GM19438 (cell line): ENCODE measurements at regions not wholly inside any gene's neighbourhood (a gene's known extent, or its start where the extent isn't known, plus 50 kb on each side); places are given as distances from the start of the nearest gene placed in this dataset.

Source experiments
- ATAC-seq: cut with Tn5 transposase; IDR thresholded peaks from one replicate; pipeline ENCODE4 v1.9.1; 2021; ENCODE audit warnings: low read depth; ENCODE audit not compliant: unreplicated experiment

DNA sequence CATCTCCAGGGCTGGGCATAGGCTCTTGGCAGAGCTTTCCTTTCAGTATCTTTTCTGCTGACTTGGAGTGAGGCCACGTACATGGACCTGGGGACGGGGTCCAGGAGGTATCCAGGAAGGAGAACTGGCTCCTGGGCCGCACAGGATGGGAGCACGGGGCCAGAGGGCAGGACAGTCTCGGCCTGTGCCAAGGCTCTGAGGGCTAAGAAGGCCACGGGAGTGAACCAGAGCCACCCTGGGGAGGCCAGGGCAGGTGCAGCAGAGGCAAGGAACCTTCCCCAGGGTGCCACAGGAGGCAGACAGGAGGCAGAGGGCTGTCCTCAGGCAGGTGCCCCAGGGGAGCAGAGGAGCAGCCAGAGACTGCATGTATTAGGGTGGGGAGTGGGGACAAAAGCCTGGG, 50.3 kb downstream of the PLXNA1 start:
- no peak for ATAC-seq

DNA sequence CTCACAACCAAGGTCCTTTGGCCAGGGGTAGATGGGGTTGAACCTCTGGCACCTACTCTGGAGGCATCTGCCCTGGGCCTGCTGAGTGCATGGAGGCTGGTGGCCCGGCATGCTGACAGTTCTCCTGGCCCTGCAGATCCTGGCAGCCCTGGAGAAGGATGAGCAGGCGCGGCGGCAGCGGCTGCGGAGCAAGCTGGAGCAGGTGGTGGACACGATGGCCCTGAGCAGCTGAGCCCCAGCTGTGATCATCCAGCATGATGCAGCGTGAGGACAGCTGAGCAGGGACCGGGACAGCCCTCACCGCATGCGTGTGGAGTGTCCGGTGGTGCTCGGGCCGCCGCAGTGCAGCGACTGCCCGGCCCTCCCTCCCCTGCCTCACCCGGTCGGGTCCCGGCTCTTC, 50.9 kb downstream of the PLXNA1 start:
- no peak for ATAC-seq

DNA sequence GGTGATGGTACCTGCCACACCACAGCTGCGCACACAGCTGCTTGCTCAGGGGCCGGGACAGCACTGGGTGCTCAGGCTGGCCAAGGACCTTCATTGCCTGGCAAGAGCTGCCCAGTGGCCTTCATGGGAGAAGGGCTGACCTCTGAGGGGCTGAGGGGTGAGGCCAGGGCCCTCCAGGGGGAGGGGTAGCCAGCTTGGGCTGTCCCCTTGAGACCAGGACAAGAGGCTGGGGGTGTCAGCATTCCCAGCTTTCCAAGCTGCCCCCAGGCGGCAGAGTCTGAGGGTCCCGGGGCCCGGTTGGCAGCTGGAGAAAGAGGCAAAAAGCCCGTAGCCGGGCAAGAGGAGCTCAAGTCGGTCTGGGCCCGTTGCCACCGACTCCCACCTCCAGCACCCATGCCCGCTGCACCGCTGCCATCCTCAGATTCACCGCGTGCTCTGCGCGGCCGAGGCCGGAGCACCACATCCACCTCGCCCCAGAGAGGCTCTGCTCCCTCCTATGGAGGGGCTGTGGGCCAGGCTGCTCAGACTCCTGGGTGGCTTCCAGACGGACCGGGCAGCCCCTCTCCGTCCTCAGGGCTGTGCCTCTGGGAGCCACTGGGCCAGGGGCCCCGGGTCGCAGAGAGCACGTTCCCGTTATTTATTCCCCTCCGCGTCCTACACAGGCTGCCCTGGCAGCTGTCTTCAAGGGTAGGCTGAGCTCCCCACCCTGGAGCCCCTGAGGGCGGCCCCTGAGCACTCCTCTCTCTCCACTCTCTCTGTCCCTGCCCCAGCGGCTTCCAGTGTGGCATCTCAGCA, 51.5 kb downstream of the PLXNA1 start:
- no peak for ATAC-seq

DNA sequence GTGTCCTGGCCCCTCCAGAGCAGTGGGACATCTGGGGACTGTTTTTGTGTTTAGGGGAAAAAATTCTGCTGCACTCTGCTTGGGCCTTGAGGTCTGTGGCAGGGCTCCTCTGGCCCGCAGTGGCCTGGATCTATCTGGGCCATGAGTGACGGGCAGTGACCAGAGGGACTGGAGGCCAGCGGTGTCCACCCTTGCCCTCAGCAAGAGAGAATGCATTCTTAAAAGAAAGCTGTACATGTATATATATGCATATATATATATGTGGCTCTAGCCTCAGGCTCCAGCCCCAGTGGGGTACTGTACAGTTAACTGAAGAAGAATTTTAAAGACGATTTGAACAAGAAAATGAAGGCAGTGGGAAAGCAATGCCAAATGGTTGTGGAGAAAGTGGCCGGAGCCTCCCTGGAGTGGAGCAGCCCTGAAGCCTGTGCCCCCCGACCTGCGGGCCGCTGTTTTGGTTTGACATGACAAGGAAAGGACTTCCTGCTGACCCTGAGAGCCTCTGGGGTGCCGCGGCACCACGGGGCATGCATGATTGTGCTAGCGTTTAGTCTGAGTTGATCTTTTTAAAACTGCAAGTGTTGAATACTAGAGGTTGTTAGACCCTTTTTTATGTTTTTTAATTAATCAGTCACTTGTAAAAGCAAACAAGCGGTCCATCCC, 52.2 kb downstream of the PLXNA1 start:
- no peak for ATAC-seq

DNA sequence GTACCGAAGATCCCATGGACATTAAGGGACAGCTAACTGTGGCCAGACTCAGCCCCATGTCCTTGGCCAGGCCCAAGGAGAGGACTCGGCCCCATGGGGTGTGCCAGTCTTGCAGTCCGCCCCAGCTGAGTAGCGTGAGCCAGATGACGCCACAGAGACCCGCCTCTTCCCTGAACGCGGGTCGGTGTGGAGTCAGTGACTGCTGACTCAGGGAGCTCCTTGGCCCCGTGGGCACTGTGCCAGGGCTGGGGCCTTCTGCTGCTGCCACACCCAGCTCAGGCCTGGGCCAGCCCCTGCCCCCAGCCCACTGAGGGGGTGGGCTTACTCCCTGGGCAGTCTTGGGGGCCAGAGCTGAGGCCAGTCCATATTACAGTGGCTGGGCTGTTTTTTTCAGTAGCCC, 52.8 kb downstream of the PLXNA1 start:
- ATAC-seq = no peak

DNA sequence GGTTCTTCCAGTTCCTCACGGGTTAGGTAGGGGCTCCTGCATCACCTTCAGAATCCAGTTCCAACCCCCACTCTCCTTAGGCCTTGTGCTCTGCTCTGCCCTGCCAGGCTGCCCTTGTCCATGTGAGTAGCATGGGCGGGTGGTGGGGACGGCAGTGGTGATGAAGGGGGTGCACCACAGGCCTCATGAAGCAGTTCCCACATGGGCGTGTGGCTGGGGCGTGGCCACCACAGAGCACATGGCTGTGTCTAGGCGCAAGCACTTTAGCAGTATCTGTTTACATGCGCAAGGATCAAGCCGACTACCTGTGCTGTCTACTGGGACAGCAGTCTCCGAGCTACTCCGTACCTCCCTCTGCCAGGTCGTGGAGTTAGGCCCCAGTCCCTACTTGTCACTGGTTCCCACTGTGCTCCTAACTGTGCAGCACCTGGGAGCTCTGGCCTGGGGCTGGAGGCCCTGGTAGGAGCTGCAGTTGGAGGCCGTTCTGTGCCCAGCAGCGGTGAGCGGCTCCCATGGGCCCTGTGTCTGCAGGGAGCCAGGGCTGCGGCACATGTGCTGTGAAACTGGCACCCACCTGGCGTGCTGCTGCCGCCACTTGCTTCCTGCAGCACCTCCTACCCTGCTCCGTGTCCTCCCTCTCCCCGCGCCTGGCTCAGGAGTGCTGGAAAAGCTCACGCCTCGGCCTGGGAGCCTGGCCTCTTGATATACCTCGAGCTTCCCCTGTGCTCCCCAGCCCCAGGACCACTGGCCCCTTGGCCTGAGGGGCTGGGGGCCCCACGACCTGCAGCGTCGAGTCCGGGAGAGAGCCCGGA, 53.5 kb downstream of the PLXNA1 start:
- no peak for ATAC-seq

DNA sequence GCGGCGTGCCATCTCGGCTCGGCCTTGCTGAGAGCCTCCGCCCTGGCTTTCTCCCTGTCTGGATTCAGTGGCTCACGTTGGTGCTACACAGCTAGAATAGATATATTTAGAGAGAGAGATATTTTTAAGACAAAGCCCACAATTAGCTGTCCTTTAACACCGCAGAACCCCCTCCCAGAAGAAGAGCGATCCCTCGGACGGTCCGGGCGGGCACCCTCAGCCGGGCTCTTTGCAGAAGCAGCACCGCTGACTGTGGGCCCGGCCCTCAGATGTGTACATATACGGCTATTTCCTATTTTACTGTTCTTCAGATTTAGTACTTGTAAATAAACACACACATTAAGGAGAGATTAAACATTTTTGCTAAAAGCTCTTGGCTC, 54.1 kb downstream of the PLXNA1 start:
- ATAC-seq = no peak

DNA sequence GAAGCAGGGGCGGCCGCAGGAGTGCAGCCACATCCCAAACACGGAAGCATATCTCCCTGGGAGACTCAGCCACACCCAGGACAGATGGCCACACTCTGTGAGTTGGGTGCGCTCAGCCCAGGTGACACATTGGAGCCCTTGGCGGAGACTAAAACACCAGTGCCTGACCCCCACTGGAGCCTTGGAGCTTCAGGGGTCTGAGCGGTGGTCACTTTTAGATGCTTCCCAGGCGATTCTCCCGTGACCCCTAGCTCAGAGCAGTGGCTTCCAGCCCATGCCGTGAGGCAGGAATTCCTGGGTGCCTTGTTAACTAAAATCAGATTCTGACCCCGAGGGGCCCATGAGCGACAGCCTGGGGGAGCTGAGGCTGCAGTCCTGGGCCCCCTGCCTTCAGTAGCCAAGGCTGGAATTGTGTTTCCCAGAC, 54.5 kb downstream of the PLXNA1 start:
- ATAC-seq = no peak

DNA sequence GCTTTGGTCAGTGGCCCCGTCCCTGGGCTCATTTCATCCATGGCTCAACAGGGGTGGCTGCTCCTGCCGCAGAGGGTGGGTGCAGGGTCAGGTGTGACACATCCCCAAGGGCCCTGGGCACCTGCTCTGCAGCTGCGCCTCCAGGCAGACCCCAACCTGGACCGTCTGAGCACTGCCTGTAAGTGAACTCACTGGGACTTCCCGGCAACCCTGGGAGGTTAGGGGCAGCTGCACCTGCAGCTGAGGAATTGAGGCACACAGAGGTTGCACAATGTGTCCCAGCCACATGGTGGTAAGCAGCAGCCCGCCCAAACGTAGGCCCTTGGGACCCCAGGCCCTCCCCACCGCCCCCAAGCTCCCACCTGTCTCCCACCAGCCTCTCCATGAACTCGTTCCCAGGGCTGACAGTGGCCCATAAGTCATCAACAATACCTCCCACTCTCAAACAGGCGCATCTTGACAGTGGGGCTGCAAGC, 55.1 kb downstream of the PLXNA1 start:
- ATAC-seq = no peak

DNA sequence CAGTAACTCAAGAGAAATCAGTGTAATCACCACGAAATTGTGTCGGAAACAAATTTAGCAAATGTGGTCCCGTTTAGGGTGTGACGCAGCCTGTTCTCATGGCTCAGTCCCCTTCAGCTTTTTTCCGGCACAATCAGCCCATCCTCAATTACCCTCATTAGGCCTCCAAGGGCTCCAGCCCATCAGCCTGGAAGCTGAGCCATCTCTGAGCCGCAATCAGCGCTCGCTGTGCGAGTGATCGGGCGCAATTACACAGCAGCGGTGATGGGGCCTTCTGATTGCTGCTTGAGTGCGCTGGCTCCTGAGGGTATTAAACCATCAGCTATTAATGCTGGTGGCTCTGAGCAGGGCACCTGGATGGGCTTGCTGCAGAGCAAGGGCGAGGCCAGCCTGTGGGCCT, 55.6 kb downstream of the PLXNA1 start:
- no peak for ATAC-seq

DNA sequence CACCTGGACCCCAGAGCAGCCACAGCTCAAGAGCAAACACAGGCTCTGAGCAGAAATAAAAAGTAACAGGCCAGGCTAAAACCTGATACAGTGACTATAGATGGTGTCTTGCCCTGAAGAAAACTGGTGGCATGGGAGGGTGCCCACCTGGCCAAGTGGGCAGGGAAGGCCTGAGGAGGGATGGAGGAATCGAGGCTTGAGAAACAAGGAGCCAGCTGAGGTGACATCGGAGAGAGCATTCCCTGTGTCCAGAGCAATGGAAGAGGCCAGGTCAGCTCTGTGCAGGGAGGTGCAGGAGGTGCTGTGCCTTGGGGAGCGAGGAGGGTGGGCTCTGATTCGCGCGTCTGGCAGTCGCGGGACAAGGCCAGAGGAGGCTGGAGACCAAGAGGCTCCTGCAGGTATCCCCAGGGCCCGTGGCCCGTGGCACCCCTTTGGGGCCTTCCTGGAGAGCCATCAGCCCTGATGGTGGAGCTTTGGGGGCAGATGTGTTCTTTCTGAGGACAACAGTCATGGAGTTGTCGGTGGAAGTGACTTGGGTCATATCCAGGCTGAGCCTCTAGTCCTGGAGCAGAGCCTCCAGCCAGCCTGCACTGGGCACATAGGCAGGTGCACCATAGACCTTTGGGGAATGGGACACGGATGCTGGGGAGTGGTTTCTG, 56.1 kb downstream of the PLXNA1 start:
- no peak for ATAC-seq

DNA sequence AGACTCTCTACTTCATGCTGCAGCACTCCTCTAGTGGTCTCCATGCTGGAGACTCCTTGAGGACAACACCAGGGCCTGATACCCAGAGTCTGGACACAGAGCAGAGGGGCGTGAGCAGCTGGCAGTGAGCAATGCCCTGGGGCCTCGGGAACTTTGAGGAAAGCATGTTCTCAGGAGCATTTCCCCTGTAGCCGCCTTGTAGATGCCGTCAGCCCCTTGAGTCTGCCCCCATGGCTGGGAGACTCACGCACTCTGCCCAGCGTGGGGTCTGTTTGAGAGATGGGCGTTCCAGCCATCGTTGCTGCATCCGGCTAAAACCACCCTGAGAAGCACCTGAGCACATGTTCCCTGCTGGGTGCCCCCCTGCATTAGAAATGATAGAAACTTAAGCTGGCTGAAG, 56.8 kb downstream of the PLXNA1 start:
- no peak for ATAC-seq

DNA sequence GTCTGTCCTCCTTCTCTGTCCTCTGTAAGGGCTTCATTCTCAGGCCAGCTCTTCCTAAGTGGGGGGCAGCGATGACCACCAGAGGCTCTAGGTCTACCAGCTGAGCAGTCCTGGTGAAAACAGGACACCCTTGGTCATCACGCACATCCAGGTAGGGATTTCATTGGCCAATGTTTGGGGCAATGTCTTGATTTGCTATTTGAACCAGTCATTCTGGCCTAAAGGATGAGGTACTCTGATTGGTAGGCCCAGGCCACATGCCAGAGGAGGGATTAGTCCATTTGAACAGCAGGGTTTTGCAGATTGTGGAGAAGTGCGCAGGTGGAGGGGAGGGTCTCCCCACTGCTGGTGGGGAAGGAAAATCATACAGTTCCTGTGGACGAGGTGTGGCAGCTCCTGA, 57.3 kb downstream of the PLXNA1 start:
- no peak for ATAC-seq

DNA sequence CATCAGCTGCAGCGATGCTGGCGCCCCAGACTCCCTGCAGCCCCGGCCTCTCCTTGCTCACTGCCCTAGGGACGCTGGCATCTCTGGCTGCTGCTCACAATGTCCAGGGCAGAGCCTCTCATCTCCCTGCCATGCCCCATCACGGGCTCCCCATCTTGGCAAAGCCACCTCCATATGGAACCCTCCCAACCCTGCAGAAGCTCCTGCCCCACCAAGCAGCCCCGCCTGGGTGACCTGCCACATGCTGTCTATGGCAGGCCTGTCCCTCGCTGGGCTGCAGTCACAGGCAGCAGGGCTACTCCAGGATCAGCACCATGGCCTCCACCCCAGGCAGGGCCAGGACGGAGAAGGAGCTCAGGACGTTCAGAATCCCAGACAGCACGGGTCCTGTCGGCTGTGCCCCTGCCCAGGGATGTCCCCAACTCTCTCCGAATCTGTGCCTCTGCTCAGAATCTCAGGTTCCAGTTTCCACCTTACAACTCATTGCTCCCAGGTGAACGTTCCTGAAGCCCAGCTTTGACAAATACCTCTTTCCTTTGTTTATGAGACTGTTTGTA, 58.4 kb downstream of the PLXNA1 start:
- ATAC-seq = no peak

DNA sequence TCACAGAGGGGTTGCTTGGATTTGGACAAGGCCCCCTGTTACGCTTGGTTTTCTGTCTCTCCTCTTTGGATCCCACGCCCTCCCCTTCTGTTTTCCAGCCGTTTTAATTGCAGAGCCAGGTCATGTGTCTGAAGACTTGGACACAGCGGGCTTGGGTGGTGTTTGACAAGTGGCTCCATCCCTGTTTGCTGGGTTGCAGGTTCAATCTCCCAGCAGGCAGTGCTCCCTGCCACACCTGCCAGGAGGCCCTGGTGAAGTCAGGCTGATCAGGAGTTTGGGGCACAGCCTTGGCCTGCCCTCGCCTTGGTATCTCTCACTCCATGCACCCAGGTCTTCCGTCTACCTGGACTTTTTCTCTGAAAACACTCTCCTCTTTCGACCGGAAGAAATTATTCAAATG, 59.0 kb downstream of the PLXNA1 start:
- no peak for ATAC-seq

DNA sequence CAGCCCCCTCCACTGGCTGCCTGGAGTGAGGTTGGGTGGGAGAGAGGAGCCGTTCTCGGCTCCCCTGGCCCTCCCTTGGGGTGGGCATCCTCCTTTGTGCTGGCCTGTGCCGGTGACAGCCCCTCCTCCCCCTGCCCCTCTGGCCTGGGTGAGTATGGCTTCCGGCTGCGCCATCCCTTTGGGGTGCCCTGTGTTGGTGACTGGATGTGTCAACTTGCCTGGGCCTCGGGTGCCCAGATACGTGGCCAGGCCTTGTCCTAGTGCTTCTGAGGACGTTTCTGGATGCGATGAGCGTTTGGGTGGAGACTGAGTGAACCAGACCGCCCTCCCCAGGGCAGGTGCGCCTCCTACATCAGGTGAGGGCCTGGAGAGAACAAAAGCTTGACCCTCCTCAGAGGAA, 59.7 kb downstream of the PLXNA1 start:
- no peak for ATAC-seq

DNA sequence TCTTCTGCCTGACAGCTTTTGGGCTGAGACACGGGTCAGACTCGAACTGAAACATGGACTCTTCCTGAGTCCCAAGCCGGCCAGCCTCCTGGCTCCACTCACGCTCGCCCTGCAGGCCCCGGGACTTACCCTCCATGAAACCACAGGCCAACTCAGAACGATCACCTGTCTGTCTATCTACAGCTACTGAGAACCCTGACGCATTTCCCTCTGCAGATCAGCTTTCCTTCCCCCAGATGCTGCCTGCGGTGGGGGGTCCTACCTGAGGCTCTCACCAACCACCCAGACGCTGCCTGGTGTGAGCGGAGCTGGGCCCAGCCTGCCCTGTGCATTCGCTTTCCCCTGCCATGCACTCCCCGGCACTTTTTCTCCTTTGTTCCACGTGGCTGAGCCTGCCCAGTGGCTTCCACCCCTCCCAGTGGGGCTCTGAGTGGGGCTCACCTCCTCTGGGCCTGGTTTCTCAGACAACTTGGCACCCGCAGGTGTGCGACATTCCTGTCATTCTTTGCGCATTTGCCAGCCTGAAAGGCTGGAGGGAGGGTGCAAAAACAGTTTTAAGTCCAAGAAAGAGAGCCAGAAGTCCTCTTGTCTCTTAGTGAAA, 60.2 kb downstream of the PLXNA1 start:
- no peak for ATAC-seq

DNA sequence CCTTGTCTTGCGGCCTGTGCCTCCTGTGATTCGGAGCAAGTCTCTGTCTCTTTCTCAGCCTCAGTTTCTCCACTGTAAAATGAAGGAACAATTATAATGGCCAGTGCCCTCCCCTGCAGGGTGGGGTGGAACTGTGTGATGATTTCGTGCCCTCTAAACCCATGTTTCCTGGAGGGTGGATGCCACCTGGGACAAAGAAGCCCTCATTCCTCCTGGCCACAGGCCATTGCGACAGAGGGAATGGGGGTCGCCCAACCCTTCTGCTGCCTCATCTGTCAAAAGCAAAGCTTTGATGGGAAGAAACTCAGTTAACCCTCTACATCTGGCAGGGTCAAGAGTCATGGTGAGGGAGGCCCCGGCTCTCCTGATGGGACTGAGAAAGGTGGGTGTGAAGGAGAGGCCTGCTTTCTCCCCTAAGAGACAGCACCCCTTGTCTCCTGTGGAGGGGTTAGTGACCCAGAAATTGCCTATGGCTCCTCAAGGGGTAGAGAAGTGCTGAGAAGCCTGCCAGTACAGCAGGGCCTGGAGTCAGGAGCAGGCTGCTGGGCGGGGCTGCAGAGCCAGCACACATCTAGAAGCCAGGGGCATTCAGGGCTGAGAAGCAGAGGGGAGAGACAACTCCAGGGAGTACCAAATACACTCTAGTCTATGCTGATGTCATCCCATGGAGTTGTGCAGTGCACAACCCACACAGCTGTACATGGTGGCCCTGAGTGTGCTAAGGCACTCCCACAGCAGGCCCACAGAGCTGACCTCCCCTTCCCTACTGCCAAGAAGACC, 61.0 kb downstream of the PLXNA1 start:
- no peak for ATAC-seq

DNA sequence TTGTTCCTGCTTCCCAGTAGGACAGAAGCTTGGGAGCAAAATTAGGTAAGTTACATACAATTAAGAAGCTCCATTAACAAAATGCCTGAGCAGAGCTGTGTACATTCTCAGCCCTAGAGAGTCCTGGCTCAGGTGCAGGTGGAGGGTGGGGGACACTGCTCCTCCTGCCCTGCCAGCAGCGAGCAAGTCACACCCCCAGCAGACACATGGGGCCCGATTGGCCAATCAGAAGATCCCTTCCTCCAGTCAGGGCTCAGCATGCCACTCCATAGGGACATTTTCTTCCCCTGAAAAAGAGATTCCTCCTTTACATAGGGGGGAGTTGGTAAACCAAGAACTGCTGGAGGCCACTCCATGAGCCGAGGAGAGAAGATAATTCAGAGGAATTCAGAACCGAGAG, 62.1 kb downstream of the PLXNA1 start:
- no peak for ATAC-seq
